Midbrain (tissue), 1 donor: ENCODE measurements at regions not wholly inside any gene's neighbourhood (a gene's known extent, or its start where the extent isn't known, plus 50 kb on each side); places are given as distances from the start of the nearest gene placed in this dataset.
A peak's percentile ranks its signal among the peaks of the same experiment; 100 is the strongest.

Experiments
- DNase-seq: peaks from one replicate; lab custom pipeline; 2025; lab: John Stamatoyannopoulos, UW

GRCh38 chr4:180642732-180643131 is 1600.5 kb upstream of the TENM3 start:
- no peak for DNase-seq

- no peak for DNase-seq
Measured at GRCh38 chr4:180650273-180650672, 1592.9 kb upstream of the TENM3 start.

- no peak for DNase-seq
Measured at GRCh38 chr4:180652533-180652932, 1590.7 kb upstream of the TENM3 start.

GRCh38 chr4:180655886-180656285 is 1587.3 kb upstream of the TENM3 start:
- DNase-seq: no peak

GRCh38 chr4:180657881-180658280 is 1585.3 kb upstream of the TENM3 start:
- DNase-seq: no peak

- peak; percentile 85 for DNase-seq
Measured at GRCh38 chr4:180664766-180665368, 1578.3 kb upstream of the TENM3 start.

- DNase-seq: no peak
Measured at GRCh38 chr4:180665481-180665880, 1577.7 kb upstream of the TENM3 start.

GRCh38 chr4:180665994-180666824 is 1577.0 kb upstream of the TENM3 start:
- peak; percentile 58 for DNase-seq

GRCh38 chr4:180668732-180669131 is 1574.5 kb upstream of the TENM3 start:
- no peak for DNase-seq

GRCh38 chr4:180669680-180670079 is 1573.5 kb upstream of the TENM3 start:
- no peak for DNase-seq

- no peak for DNase-seq
Measured at GRCh38 chr4:180674619-180675358, 1568.4 kb upstream of the TENM3 start.

GRCh38 chr4:180675359-180675650 is 1567.9 kb upstream of the TENM3 start:
- no peak for DNase-seq

GRCh38 chr4:180680305-180680704 is 1562.9 kb upstream of the TENM3 start:
- no peak for DNase-seq

- DNase-seq: no peak
Measured at GRCh38 chr4:180682776-180683175, 1560.4 kb upstream of the TENM3 start.

- DNase-seq: no peak
Measured at GRCh38 chr4:180683186-180683585, 1560.0 kb upstream of the TENM3 start.

GRCh38 chr4:180688480-180688879 is 1554.7 kb upstream of the TENM3 start:
- DNase-seq: no peak

- no peak for DNase-seq
Measured at GRCh38 chr4:180694875-180695274, 1548.3 kb upstream of the TENM3 start.

- no peak for DNase-seq
Measured at GRCh38 chr4:180695851-180696250, 1547.4 kb upstream of the TENM3 start.

- DNase-seq: no peak
Measured at GRCh38 chr4:180696460-180697092, 1546.6 kb upstream of the TENM3 start.

- DNase-seq: no peak
Measured at GRCh38 chr4:180698550-180699195, 1544.5 kb upstream of the TENM3 start.

- no peak for DNase-seq
Measured at GRCh38 chr4:180706766-180707165, 1536.4 kb upstream of the TENM3 start.
